RWPE2 (cell line): ENCODE measurements at regions not wholly inside any gene's neighbourhood (a gene's known extent, or its start where the extent isn't known, plus 50 kb on each side); places are given as distances from the start of the nearest gene placed in this dataset.

Source experiments
- ATAC-seq: fragments of 200-7000 bp; cut with Tn5 transposase; 3 replicates; pipeline ENCODE4 v1.9.1; 2021; ENCODE audit warnings: low read depth
- DNase-seq: peaks from one replicate; pipeline ENCODE4 v3.0.0-alpha.2; 2020; ENCODE audit warnings: low spot score
- H3K27ac ChIP-seq: fragments of 450-650 bp; 2 replicates; pipeline ENCODE4 v1.5.1; 2017; ENCODE audit warnings: mild to moderate bottlenecking; ENCODE audit not compliant: poor library complexity, severe bottlenecking
- H3K27me3 ChIP-seq: fragments of 250-450 bp; sonication (Bioruptor Pico); 2 replicates; pipeline ENCODE4 v1.5.1; 2021; ENCODE audit warnings: mild to moderate bottlenecking, moderate library complexity; ENCODE audit not compliant: insufficient read depth, poor library complexity, severe bottlenecking
- H3K36me3 ChIP-seq: fragments of 250-450 bp; sonication (Bioruptor Pico); 2 replicates; pipeline ENCODE4 v1.5.1; 2020; ENCODE audit warnings: low read depth, mild to moderate bottlenecking, moderate library complexity
- H3K4me1 ChIP-seq: fragments of 250-450 bp; sonication (Bioruptor Pico); 2 replicates; pipeline ENCODE4 v1.5.1; 2021; ENCODE audit warnings: mild to moderate bottlenecking, moderate library complexity; ENCODE audit not compliant: insufficient read depth, poor library complexity, severe bottlenecking
- H3K4me3 ChIP-seq: fragments of 250-450 bp; sonication (Bioruptor Pico); 2 replicates; pipeline ENCODE4 v1.5.1; 2021; ENCODE audit warnings: mild to moderate bottlenecking, moderate library complexity; ENCODE audit not compliant: severe bottlenecking
- H3K9me3 ChIP-seq: fragments of 250-450 bp; sonication (Bioruptor Pico); 2 replicates; pipeline ENCODE4 v1.5.1; 2021; ENCODE audit warnings: mild to moderate bottlenecking, moderate library complexity; ENCODE audit not compliant: severe bottlenecking
- CTCF ChIP-seq: fragments of 450-650 bp; IDR thresholded peaks from one replicate; pipeline ENCODE4 v1.5.1; 2017; ENCODE audit warnings: mild to moderate bottlenecking, moderate library complexity; ENCODE audit not compliant: poor library complexity, severe bottlenecking

- ATAC-seq, result no peak
- no peak for TF ChIP-seq CTCF
- H3K9me3 ChIP-seq, result no peaks in the 10 kb centered on the region
- H3K4me3 ChIP-seq, result no peak overlapping the region
- H3K36me3 ChIP-seq, result no peaks in the 10 kb centered on the region
- no peak for DNase-seq
- H3K27me3 ChIP-seq, result no peaks in the 10 kb centered on the region
- H3K27ac ChIP-seq, result no peak overlapping the region
- H3K4me1 ChIP-seq, result no peaks in the 10 kb centered on the region
Observed at GRCh38 chr4:13830449-13830848, 202.9 kb upstream of the BOD1L1 start.

GRCh38 chr4:13833171-13833804, 205.8 kb upstream of the BOD1L1 start:
- Histone ChIP-seq H3K36me3 (no peaks in the 10 kb centered on the region), H3K4me3 (no peak overlapping the region), H3K4me1 (no peaks in the 10 kb centered on the region), H3K27me3 (no peaks in the 10 kb centered on the region), H3K27ac (no peak overlapping the region), H3K9me3 (no peaks in the 10 kb centered on the region)
- DNase-seq (no peak), ATAC-seq (no peak)
- TF ChIP-seq CTCF, result no peak

- H3K4me1 ChIP-seq, result no peaks in the 10 kb centered on the region
- H3K36me3 ChIP-seq, result no peaks in the 10 kb centered on the region
- no peak overlapping the region for H3K4me3 ChIP-seq
- no peak for TF ChIP-seq CTCF
- no peaks in the 10 kb centered on the region for H3K9me3 ChIP-seq
- ATAC-seq, result no peak
- DNase-seq, result no peak
- H3K27ac ChIP-seq, result no peak overlapping the region
- H3K27me3 ChIP-seq, result no peaks in the 10 kb centered on the region
Observed at GRCh38 chr4:13836946-13837912, 209.7 kb upstream of the BOD1L1 start.

GRCh38 chr4:13840502-13841190, 213.1 kb upstream of the BOD1L1 start:
- TF ChIP-seq CTCF, result no peak
- ATAC-seq, result no peak
- Histone ChIP-seq H3K4me3 (no peak overlapping the region), H3K4me1 (no peaks in the 10 kb centered on the region), H3K27me3 (no peaks in the 10 kb centered on the region), H3K36me3 (no peaks in the 10 kb centered on the region), H3K9me3 (no peaks in the 10 kb centered on the region), H3K27ac (no peak overlapping the region)
- no peak for DNase-seq
